Smooth muscle cell (in vitro differentiated cells): ENCODE measurements at regions not wholly inside any gene's neighbourhood (a gene's known extent, or its start where the extent isn't known, plus 50 kb on each side); places are given as distances from the start of the nearest gene placed in this dataset.

ENCODE experiments used
- DNase-seq: peaks from one replicate; lab custom pipeline; 2025; ENCODE audit not compliant: unreplicated experiment; lab: John Stamatoyannopoulos, UW
- H2AFZ ChIP-seq: fragments of 200-600 bp; sonication (generic); 2 replicates; pipeline ENCODE4 v1.6.0; 2016; ENCODE audit warnings: antibody characterized with exemption, low read depth, mild to moderate bottlenecking
- H3F3A ChIP-seq: fragments of 200-600 bp; sonication (generic); 2 replicates; pipeline ENCODE4 v1.6.0; 2017; ENCODE audit warnings: antibody characterized with exemption, low read depth
- H3K27ac ChIP-seq: fragments of 200-600 bp; sonication (generic); 2 replicates; pipeline ENCODE4 v1.5.1; 2016; ENCODE audit warnings: low read depth, mild to moderate bottlenecking
- H3K27me3 ChIP-seq: fragments of 200-600 bp; sonication (generic); 2 replicates; pipeline ENCODE4 v1.6.1; 2016; ENCODE audit warnings: low read depth, mild to moderate bottlenecking
- H3K36me3 ChIP-seq: fragments of 200-600 bp; sonication (generic); 2 replicates; pipeline ENCODE4 v1.5.1; 2016; ENCODE audit warnings: low read depth
- H3K4me1 ChIP-seq: fragments of 200-600 bp; sonication (generic); 2 replicates; pipeline ENCODE4 v1.5.1; 2016; ENCODE audit warnings: low read depth
- H3K4me2 ChIP-seq: fragments of 200-600 bp; sonication (generic); 2 replicates; pipeline ENCODE4 v1.6.0; 2016; ENCODE audit warnings: mild to moderate bottlenecking
- H3K4me3 ChIP-seq: fragments of 200-600 bp; sonication (generic); 2 replicates; pipeline ENCODE4 v1.5.1; 2016; ENCODE audit warnings: mild to moderate bottlenecking
- H3K79me2 ChIP-seq: fragments of 200-600 bp; sonication (generic); 2 replicates; pipeline ENCODE4 v1.6.0; 2016; ENCODE audit warnings: low read depth, mild to moderate bottlenecking
- H3K9ac ChIP-seq: fragments of 200-600 bp; sonication (generic); 2 replicates; pipeline ENCODE4 v1.6.0; 2016; ENCODE audit warnings: low read depth
- H3K9me3 ChIP-seq: fragments of 200-600 bp; sonication (generic); replicated peaks from 2 replicates; pipeline ENCODE4 v1.5.1; 2016; ENCODE audit warnings: low read depth
- H4K20me1 ChIP-seq: fragments of 200-600 bp; sonication (generic); 2 replicates; pipeline ENCODE4 v1.6.0; 2016; ENCODE audit warnings: low read depth
- CTCF ChIP-seq: fragments of 200-600 bp; sonication (generic); IDR thresholded peaks from 2 replicates; pipeline ENCODE4 v1.5.1; 2017; ENCODE audit warnings: borderline replicate concordance, mild to moderate bottlenecking, antibody characterized with exemption; ENCODE audit not compliant: insufficient read depth, poor library complexity, severe bottlenecking
- WGBS: methylation state at CpG from one replicate; pipeline ENCODE4 v1.1.7; 2016; ENCODE audit warnings: low lambda C conversion rate; 5-methylcytosine and 5-hydroxymethylcytosine counted together

GRCh38 chr18:60049172-60049571, 149.4 kb downstream of the PMAIP1 start:
- DNase-seq: no peak
- Histone ChIP-seq H3K27ac (no peak overlapping the region), H3K4me1 (no peaks in the 10 kb centered on the region), H3K4me3 (no peak overlapping the region), H3K27me3 (no peaks in the 10 kb centered on the region), H3K36me3 (no peaks in the 10 kb centered on the region), H3K4me2 (no peak overlapping the region), H4K20me1 (no peaks in the 10 kb centered on the region), H2AFZ (no peak overlapping the region), H3K9me3 (no peaks in the 10 kb centered on the region), H3K9ac (no peak overlapping the region), H3K79me2 (no peaks in the 10 kb centered on the region), H3F3A (no peaks in the 10 kb centered on the region)
- no peak for TF ChIP-seq CTCF

GRCh38 chr18:60047556-60047955, 147.8 kb downstream of the PMAIP1 start:
- no peak for TF ChIP-seq CTCF
- no peak overlapping the region for H2AFZ ChIP-seq
- H3K9me3 ChIP-seq: no peaks in the 10 kb centered on the region
- no peaks in the 10 kb centered on the region for H3F3A ChIP-seq
- no peak for DNase-seq
- H3K36me3 ChIP-seq: no peaks in the 10 kb centered on the region
- no peaks in the 10 kb centered on the region for H3K27me3 ChIP-seq
- no peak overlapping the region for H3K4me3 ChIP-seq
- H3K27ac ChIP-seq: no peak overlapping the region
- no peaks in the 10 kb centered on the region for H3K79me2 ChIP-seq
- H3K9ac ChIP-seq: no peak overlapping the region
- no peaks in the 10 kb centered on the region for H4K20me1 ChIP-seq
- no peaks in the 10 kb centered on the region for H3K4me1 ChIP-seq
- H3K4me2 ChIP-seq: no peak overlapping the region

GRCh38 chr18:60044290-60045006, 144.7 kb downstream of the PMAIP1 start:
- no peak overlapping the region for H2AFZ ChIP-seq

More at GRCh38 chr18:60044290-60045006, 144.7 kb downstream of the PMAIP1 start:
- Histone ChIP-seq H4K20me1 (no peaks in the 10 kb centered on the region), H3K9me3 (no peaks in the 10 kb centered on the region), H3K27ac (no peak overlapping the region), H3K4me1 (no peaks in the 10 kb centered on the region), H3K9ac (no peak overlapping the region), H3K4me3 (no peak overlapping the region), H3K36me3 (no peaks in the 10 kb centered on the region), H3K79me2 (no peaks in the 10 kb centered on the region), H3K27me3 (no peaks in the 10 kb centered on the region), H3F3A (no peaks in the 10 kb centered on the region), H3K4me2 (no peak overlapping the region)
- no peak for TF ChIP-seq CTCF
- DNase-seq: no peak
- 94% methylated on average over 2 of the region's 2 CpGs for WGBS
